ENCODE measurements at regions not wholly inside any gene's neighbourhood (a gene's known extent, or its start where the extent isn't known, plus 50 kb on each side); places are given as distances from the start of the nearest gene placed in this dataset.

GRCh38 chr13:74860789-74861188 is 621.2 kb downstream of the TBC1D4 start:
- H3K27ac ChIP-seq (ENCODE audit: insufficient read depth, low read length, poor library complexity, severe bottlenecking): no peak overlapping the region
- no peak overlapping the region for H3K4me3 ChIP-seq (ENCODE audit: low read depth, low read length)
- Mint-ChIP-seq H3K36me3 (no peaks in the 10 kb centered on the region), H3K27ac (no peak overlapping the region), H3K27me3 (peaks cover 7% of the 10 kb centered on the region), H3K4me3 (no peak overlapping the region), H3K4me1 (no peaks in the 10 kb centered on the region), H3K9me3 (peaks cover 0 to 13% (median 2%) of the 10 kb centered on the region in 7 donors)
- no peaks in the 10 kb centered on the region for H3K27me3 ChIP-seq (ENCODE audit: control insufficient read depth, insufficient read depth, low read length)
- H3K4me1 ChIP-seq (ENCODE audit: control insufficient read depth, insufficient read depth, low read length, poor library complexity, severe bottlenecking): no peaks in the 10 kb centered on the region
- DNase-seq: no peak
- ATAC-seq (ENCODE audit: low read depth in 2 of 2): no peak
- H3K9me3 ChIP-seq (ENCODE audit: control insufficient read depth in 2 of 2, low read length in 2 of 2): no peaks in the 10 kb centered on the region
- H3K36me3 ChIP-seq (ENCODE audit: control insufficient read depth, insufficient read depth, low read length): no peaks in the 10 kb centered on the region

DNA sequence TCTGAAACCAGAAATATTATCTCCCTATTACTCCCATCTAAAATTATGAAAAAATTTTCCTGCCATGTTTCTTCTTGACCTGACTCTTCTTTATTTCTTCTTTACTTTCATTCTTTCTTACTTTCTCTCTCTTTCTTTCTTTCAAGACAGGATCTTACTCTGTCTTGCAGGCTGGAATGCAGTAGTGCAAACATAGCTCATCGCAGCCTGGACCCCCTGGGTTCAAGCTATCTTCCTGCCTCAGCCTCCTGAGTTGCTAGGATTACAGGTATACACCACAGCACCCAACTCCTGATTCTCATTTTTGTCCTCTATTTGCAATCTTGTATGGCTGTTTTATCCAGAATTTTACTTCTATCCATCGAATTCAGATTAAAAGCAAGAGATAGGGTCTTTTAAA is 631.1 kb downstream of the TBC1D4 start:
- H3K36me3 ChIP-seq (ENCODE audit: control insufficient read depth, insufficient read depth, low read length): no peaks in the 10 kb centered on the region
- no peaks in the 10 kb centered on the region for H3K27me3 ChIP-seq (ENCODE audit: control insufficient read depth, insufficient read depth, low read length)
- Mint-ChIP-seq H3K27ac (no peak overlapping the region), H3K9me3 (peaks cover 0 to 6% (median 3%) of the 10 kb centered on the region in 7 donors), H3K4me3 (no peak overlapping the region), H3K27me3 (peaks cover 5% of the 10 kb centered on the region), H3K36me3 (no peaks in the 10 kb centered on the region), H3K4me1 (no peaks in the 10 kb centered on the region)
- no peak overlapping the region for H3K4me3 ChIP-seq (ENCODE audit: low read depth, low read length)
- ATAC-seq (ENCODE audit: low read depth in 2 of 2) (no peak), DNase-seq (no peak)
- H3K4me1 ChIP-seq (ENCODE audit: control insufficient read depth, insufficient read depth, low read length, poor library complexity, severe bottlenecking): no peaks in the 10 kb centered on the region
- H3K27ac ChIP-seq (ENCODE audit: insufficient read depth, low read length, poor library complexity, severe bottlenecking): no peak overlapping the region
- H3K9me3 ChIP-seq (ENCODE audit: control insufficient read depth in 2 of 2, low read length in 2 of 2): no peaks in the 10 kb centered on the region

GRCh38 chr13:74847966-74848365 is 634.0 kb downstream of the TBC1D4 start:
- no peak for ATAC-seq (ENCODE audit: low read depth in 2 of 2)
- Mint-ChIP-seq H3K27me3 (peaks cover 14% of the 10 kb centered on the region), H3K36me3 (no peaks in the 10 kb centered on the region), H3K4me1 (no peaks in the 10 kb centered on the region), H3K9me3 (peaks cover 0 to 6% (median 0%) of the 10 kb centered on the region in 7 donors), H3K27ac (no peak overlapping the region), H3K4me3 (no peak overlapping the region)
- no peak overlapping the region for H3K4me3 ChIP-seq (ENCODE audit: low read depth, low read length)
- DNase-seq: no peak
- no peaks in the 10 kb centered on the region for H3K36me3 ChIP-seq (ENCODE audit: control insufficient read depth, insufficient read depth, low read length)
- H3K27me3 ChIP-seq (ENCODE audit: control insufficient read depth, insufficient read depth, low read length): no peaks in the 10 kb centered on the region
- H3K9me3 ChIP-seq (ENCODE audit: control insufficient read depth in 2 of 2, low read length in 2 of 2): no peaks in the 10 kb centered on the region
- H3K27ac ChIP-seq (ENCODE audit: insufficient read depth, low read length, poor library complexity, severe bottlenecking): no peak overlapping the region
- H3K4me1 ChIP-seq (ENCODE audit: control insufficient read depth, insufficient read depth, low read length, poor library complexity, severe bottlenecking): no peaks in the 10 kb centered on the region

- ATAC-seq (ENCODE audit: low read depth in 2 of 2) (no peak), DNase-seq (no peak)
- H3K27ac Mint-ChIP-seq: no peak overlapping the region
- no peaks in the 10 kb centered on the region for H3K36me3 ChIP-seq (ENCODE audit: control insufficient read depth, insufficient read depth, low read length)
- H3K4me3 Mint-ChIP-seq: no peak overlapping the region
- H3K27me3 ChIP-seq (ENCODE audit: control insufficient read depth, insufficient read depth, low read length): no peaks in the 10 kb centered on the region
- no peaks in the 10 kb centered on the region for H3K9me3 ChIP-seq (ENCODE audit: control insufficient read depth in 2 of 2, low read length in 2 of 2)
- H3K4me1 Mint-ChIP-seq: no peaks in the 10 kb centered on the region
- peaks cover 10% of the 10 kb centered on the region for H3K27me3 Mint-ChIP-seq
- H3K9me3 Mint-ChIP-seq: peaks cover 0 to 6% (median 0%) of the 10 kb centered on the region in 7 donors
- H3K4me1 ChIP-seq (ENCODE audit: control insufficient read depth, insufficient read depth, low read length, poor library complexity, severe bottlenecking): no peaks in the 10 kb centered on the region
- no peaks in the 10 kb centered on the region for H3K36me3 Mint-ChIP-seq
- H3K27ac ChIP-seq (ENCODE audit: insufficient read depth, low read length, poor library complexity, severe bottlenecking): no peak overlapping the region
- H3K4me3 ChIP-seq (ENCODE audit: low read depth, low read length): no peak overlapping the region
These were observed 636.2 kb downstream of the TBC1D4 start for GRCh38 chr13:74845806-74846205.

- H3K4me1 ChIP-seq (ENCODE audit: control insufficient read depth, insufficient read depth, low read length, poor library complexity, severe bottlenecking): no peaks in the 10 kb centered on the region
- H3K27ac Mint-ChIP-seq: no peak overlapping the region
- no peaks in the 10 kb centered on the region for H3K4me1 Mint-ChIP-seq
- no peak overlapping the region for H3K4me3 Mint-ChIP-seq
- ATAC-seq (ENCODE audit: low read depth in 2 of 2): no peak
- H3K27ac ChIP-seq (ENCODE audit: insufficient read depth, low read length, poor library complexity, severe bottlenecking): no peak overlapping the region
- H3K4me3 ChIP-seq (ENCODE audit: low read depth, low read length): no peak overlapping the region
- H3K9me3 ChIP-seq (ENCODE audit: control insufficient read depth in 2 of 2, low read length in 2 of 2): no peaks in the 10 kb centered on the region
- DNase-seq: no peak
- H3K36me3 ChIP-seq (ENCODE audit: control insufficient read depth, insufficient read depth, low read length): no peaks in the 10 kb centered on the region
- no peaks in the 10 kb centered on the region for H3K27me3 ChIP-seq (ENCODE audit: control insufficient read depth, insufficient read depth, low read length)
- peaks cover 0 to 7% (median 0%) of the 10 kb centered on the region in 7 donors for H3K9me3 Mint-ChIP-seq
- no peaks in the 10 kb centered on the region for H3K36me3 Mint-ChIP-seq
- H3K27me3 Mint-ChIP-seq: peaks cover 10% of the 10 kb centered on the region
These were observed 640.3 kb downstream of the TBC1D4 start for GRCh38 chr13:74841651-74842050.

- H3K36me3 ChIP-seq (ENCODE audit: control insufficient read depth, insufficient read depth, low read length): no peaks in the 10 kb centered on the region
- Mint-ChIP-seq H3K27me3 (peaks cover 10% of the 10 kb centered on the region), H3K4me3 (no peak overlapping the region), H3K36me3 (no peaks in the 10 kb centered on the region), H3K27ac (no peak overlapping the region), H3K4me1 (no peaks in the 10 kb centered on the region), H3K9me3 (peaks cover 0 to 7% (median 0%) of the 10 kb centered on the region in 7 donors)
- no peak overlapping the region for H3K27ac ChIP-seq (ENCODE audit: insufficient read depth, low read length, poor library complexity, severe bottlenecking)
- no peaks in the 10 kb centered on the region for H3K4me1 ChIP-seq (ENCODE audit: control insufficient read depth, insufficient read depth, low read length, poor library complexity, severe bottlenecking)
- no peak overlapping the region for H3K4me3 ChIP-seq (ENCODE audit: low read depth, low read length)
- no peak for DNase-seq
- ATAC-seq (ENCODE audit: low read depth in 2 of 2): no peak
- no peaks in the 10 kb centered on the region for H3K27me3 ChIP-seq (ENCODE audit: control insufficient read depth, insufficient read depth, low read length)
- H3K9me3 ChIP-seq (ENCODE audit: control insufficient read depth in 2 of 2, low read length in 2 of 2): no peaks in the 10 kb centered on the region
These were observed 640.8 kb downstream of the TBC1D4 start for GRCh38 chr13:74841123-74841522.

- no peaks in the 10 kb centered on the region for H3K4me1 ChIP-seq (ENCODE audit: control insufficient read depth, insufficient read depth, low read length, poor library complexity, severe bottlenecking)
- H3K9me3 ChIP-seq (ENCODE audit: control insufficient read depth in 2 of 2, low read length in 2 of 2): no peaks in the 10 kb centered on the region
- H3K36me3 Mint-ChIP-seq: no peaks in the 10 kb centered on the region
- peaks cover 0 to 5% (median 0%) of the 10 kb centered on the region in 7 donors for H3K9me3 Mint-ChIP-seq
- no peak overlapping the region for H3K4me3 ChIP-seq (ENCODE audit: low read depth, low read length)
- DNase-seq: no peak
- H3K27me3 Mint-ChIP-seq: peaks cover 5% of the 10 kb centered on the region
- H3K27me3 ChIP-seq (ENCODE audit: control insufficient read depth, insufficient read depth, low read length): no peaks in the 10 kb centered on the region
- no peaks in the 10 kb centered on the region for H3K4me1 Mint-ChIP-seq
- H3K27ac ChIP-seq (ENCODE audit: insufficient read depth, low read length, poor library complexity, severe bottlenecking): no peak overlapping the region
- H3K27ac Mint-ChIP-seq: no peak overlapping the region
- no peaks in the 10 kb centered on the region for H3K36me3 ChIP-seq (ENCODE audit: control insufficient read depth, insufficient read depth, low read length)
- no peak overlapping the region for H3K4me3 Mint-ChIP-seq
- no peak for ATAC-seq (ENCODE audit: low read depth in 2 of 2)
These were observed 642.3 kb downstream of the TBC1D4 start for GRCh38 chr13:74839656-74840055.

- Mint-ChIP-seq H3K9me3 (peaks cover 0 to 5% (median 0%) of the 10 kb centered on the region in 7 donors), H3K36me3 (no peaks in the 10 kb centered on the region), H3K27ac (no peak overlapping the region), H3K27me3 (no peaks in the 10 kb centered on the region), H3K4me1 (no peaks in the 10 kb centered on the region), H3K4me3 (no peak overlapping the region)
- DNase-seq: no peak
- Histone ChIP-seq H3K27ac (ENCODE audit: insufficient read depth, low read length, poor library complexity, severe bottlenecking) (no peak overlapping the region), H3K36me3 (ENCODE audit: control insufficient read depth, insufficient read depth, low read length) (no peaks in the 10 kb centered on the region), H3K4me3 (ENCODE audit: low read depth, low read length) (no peak overlapping the region), H3K27me3 (ENCODE audit: control insufficient read depth, insufficient read depth, low read length) (no peaks in the 10 kb centered on the region), H3K4me1 (ENCODE audit: control insufficient read depth, insufficient read depth, low read length, poor library complexity, severe bottlenecking) (no peaks in the 10 kb centered on the region), H3K9me3 (ENCODE audit: control insufficient read depth in 2 of 2, low read length in 2 of 2) (no peaks in the 10 kb centered on the region)
- ATAC-seq (ENCODE audit: low read depth in 2 of 2): no peak
These were observed 643.9 kb downstream of the TBC1D4 start for GRCh38 chr13:74838096-74838495.
